GM12873 (cell line): ENCODE measurements at regions not wholly inside any gene's neighbourhood (a gene's known extent, or its start where the extent isn't known, plus 50 kb on each side); places are given as distances from the start of the nearest gene placed in this dataset.

Source experiments
- CTCF ChIP-seq: IDR thresholded peaks from 2 replicates; pipeline ENCODE4 v1.5.1; 2012; ENCODE audit warnings: low read depth, mild to moderate bottlenecking, moderate library complexity, low read length, control low read depth; ENCODE audit not compliant: insufficient read depth; ENCODE audit errors: missing control alignments

GRCh38 chr12:19897900-19898408, 458.7 kb downstream of the AEBP2 start:
- no peak for TF ChIP-seq CTCF

DNA sequence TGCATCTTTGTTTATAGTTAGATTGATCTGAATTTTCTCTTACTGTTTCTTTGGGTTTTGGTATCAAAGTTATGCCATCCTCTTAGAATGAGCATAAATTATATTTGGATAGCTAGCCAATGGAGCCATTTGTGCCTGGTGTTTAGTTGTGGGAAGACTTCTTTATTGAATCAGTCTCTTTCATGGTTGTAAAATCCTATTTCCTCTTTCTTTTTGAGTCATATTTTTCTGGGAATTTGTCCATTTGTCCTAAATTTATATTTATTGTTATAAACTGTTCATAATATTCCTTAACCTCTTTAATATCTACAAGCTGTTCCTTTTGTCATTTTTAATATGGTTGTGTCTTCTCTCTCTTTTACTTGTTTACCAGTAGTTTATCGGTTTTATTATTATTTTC, 462.5 kb downstream of the AEBP2 start:
- no peak for TF ChIP-seq CTCF

- TF ChIP-seq CTCF: no peak
Observed at GRCh38 chr12:19904819-19905218, 463.5 kb upstream of the PDE3A start.

GRCh38 chr12:19908830-19909229, 459.5 kb upstream of the PDE3A start:
- TF ChIP-seq CTCF: no peak

GRCh38 chr12:19909418-19909817, 458.9 kb upstream of the PDE3A start:
- TF ChIP-seq CTCF: no peak

DNA sequence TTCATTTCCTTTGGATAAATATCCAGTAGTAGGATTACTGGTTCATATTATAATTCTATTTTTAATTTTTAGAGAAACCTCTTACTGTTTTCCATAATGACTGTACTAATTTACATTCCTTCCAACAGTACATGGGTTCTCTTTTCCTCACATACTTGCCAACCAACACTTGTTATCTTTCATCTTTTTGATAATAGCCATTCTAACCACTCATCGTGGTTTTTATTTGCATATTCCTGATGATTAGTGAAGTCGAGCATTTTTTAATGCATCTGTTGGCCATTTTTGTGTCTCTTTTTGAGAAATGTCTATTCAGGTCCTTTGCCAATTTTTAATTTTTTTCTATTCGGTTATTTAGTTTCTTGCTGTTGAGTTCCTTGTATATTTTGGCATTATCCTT, 457.7 kb upstream of the PDE3A start:
- no peak for TF ChIP-seq CTCF

- no peak for TF ChIP-seq CTCF
Observed at GRCh38 chr12:19912991-19913390, 455.3 kb upstream of the PDE3A start.
